K562 (cell line): ENCODE measurements at regions not wholly inside any gene's neighbourhood (a gene's known extent, or its start where the extent isn't known, plus 50 kb on each side); places are given as distances from the start of the nearest gene placed in this dataset.

ENCODE experiments used
- ATAC-seq: fragments of 200-7000 bp; cut with Tn5 transposase; 3 replicates; pipeline ENCODE4 v1.9.1; 2020; ENCODE audit warnings: moderate library complexity
- BruUV-seq: library from RNA; stranded (reverse); fragments of 400-500 nt; replicated peaks from 2 replicates; lab custom pipeline; 2021; lab: Mats Ljungman, UMichigan
- CTCF ChIA-PET: fragments of 300-600 bp; formaldehyde crosslinking; extraction: SDS; loops from one replicate; lab custom pipeline; 2021; ENCODE audit warnings: low intra/inter-chr PET ratio; lab: Yijun Ruan, JAX
- POLR2A ChIA-PET: fragments of 300-600, 350-650 bp; sonication (Branson Sonifier 250); formaldehyde crosslinking; extraction: SDS; loops from one replicate; lab custom pipeline; 2021; ENCODE audit warnings: antibody characterized with exemption, inconsistent platforms; lab: Yijun Ruan, JAX
- DNase-seq, 4 experiments: peaks; one replicate each; pipeline versions ENCODE4 v3.0.0 to v3.0.0-alpha.2; 2011 to 2018; ENCODE audit warnings: low spot score in 3 of 4, mixed read lengths in 3 of 4; ENCODE audit errors: extremely low read depth in 1 of 4
- FAIRE-seq: peaks from 2 replicates; lab custom pipeline; 2011; peaks lifted over from hg19 to GRCh38; lab: Jason Lieb, UNC
- H2AFZ ChIP-seq: 2 replicates; pipeline ENCODE4 v1.6.0; 2011; ENCODE audit warnings: low read depth, low read length, control low read depth, inconsistent platforms
- H3K27ac ChIP-seq: fragments of 200-600 bp; 3 replicates; pipeline ENCODE4 v1.8.0; 2011; ENCODE audit warnings: low read depth, mild to moderate bottlenecking, control low read depth, inconsistent platforms, low read length, moderate library complexity, mixed read lengths; ENCODE audit errors: extremely low read depth
- H3K27me3 ChIP-seq, 2 experiments: fragments of 300-600 bp in 1 of 2; 2 replicates in 1 of 2; 3 replicates in 1 of 2; pipeline versions ENCODE4 v1.6.0 to v1.8.0; 2011; ENCODE audit warnings: inconsistent platforms in 2 of 2, low read length in 2 of 2, mild to moderate bottlenecking in 1 of 2, mixed read lengths in 1 of 2, moderate library complexity in 1 of 2; ENCODE audit not compliant: control insufficient read depth in 2 of 2, insufficient read depth in 2 of 2
- H3K36me3 ChIP-seq: fragments of 300-600 bp; 3 replicates; pipeline ENCODE4 v1.8.0; 2011; ENCODE audit warnings: mild to moderate bottlenecking, low read length, inconsistent platforms; ENCODE audit not compliant: control insufficient read depth, insufficient read depth
- H3K4me1 ChIP-seq, 2 experiments: fragments of 200-600 bp in 1 of 2; replicated peaks in 1 of 2; 2 replicates in 1 of 2; 3 replicates in 1 of 2; pipeline versions ENCODE4 v1.5.1 to v1.8.0; 2011; ENCODE audit warnings: inconsistent platforms in 2 of 2, low read length in 2 of 2, mild to moderate bottlenecking in 1 of 2, mixed read lengths in 1 of 2, moderate library complexity in 1 of 2; ENCODE audit not compliant: control insufficient read depth in 2 of 2, insufficient read depth in 2 of 2
- H3K4me2 ChIP-seq: 2 replicates; pipeline ENCODE4 v1.6.1; 2011; ENCODE audit warnings: low read length, control low read depth, inconsistent platforms, mixed read lengths; ENCODE audit not compliant: insufficient read depth
- H3K4me3 ChIP-seq: fragments of 200-600 bp; sonication (generic), shearing (Covaris generic); 2 replicates; pipeline ENCODE4 v1.5.1; 2016; ENCODE audit warnings: control low read depth, inconsistent platforms
- H3K79me2 ChIP-seq: fragments of 200-600 bp; 3 replicates; pipeline ENCODE4 v1.8.0; 2011; ENCODE audit warnings: low read length, inconsistent platforms; ENCODE audit not compliant: control insufficient read depth, insufficient read depth
- H3K9ac ChIP-seq, 2 experiments: 2 replicates each; pipeline versions ENCODE4 v1.6.0 to v1.6.1; 2011; ENCODE audit warnings: low read depth in 2 of 2, low read length in 2 of 2, control low read depth in 1 of 2, inconsistent platforms in 1 of 2, mild to moderate bottlenecking in 1 of 2, mixed read lengths in 1 of 2; ENCODE audit not compliant: insufficient read depth in 1 of 2
- H3K9me1 ChIP-seq: one replicate; pipeline ENCODE4 v1.6.0; 2011; ENCODE audit warnings: inconsistent platforms, mild to moderate bottlenecking, low read length, moderate library complexity; ENCODE audit not compliant: control insufficient read depth, insufficient read depth
- H3K9me3 ChIP-seq: replicated peaks from 2 replicates; pipeline ENCODE4 v1.5.1; 2011; ENCODE audit warnings: low read depth, low read length, inconsistent platforms; ENCODE audit not compliant: control insufficient read depth, insufficient read depth
- H4K20me1 ChIP-seq: replicated peaks from 2 replicates; pipeline ENCODE4 v1.6.1; 2011; ENCODE audit warnings: low read length, inconsistent platforms, mixed read lengths; ENCODE audit not compliant: control insufficient read depth, insufficient read depth
- BMI1 ChIP-seq: fragments of 150-350 bp; IDR thresholded peaks from 2 replicates; pipeline ENCODE4 v1.6.1; 2014; ENCODE audit warnings: low read length
- CBFA2T2 ChIP-seq: fragments of 450-650 bp; conservative IDR thresholded peaks from 2 replicates; pipeline ENCODE4 v1.6.1; 2017; ENCODE audit warnings: mild to moderate bottlenecking
- CBX5 ChIP-seq: IDR thresholded peaks from 2 replicates; pipeline ENCODE4 v1.6.1; 2014; ENCODE audit warnings: low read depth, borderline replicate concordance
- CEBPB ChIP-seq: fragments of 450-650 bp; IDR thresholded peaks from 2 replicates; pipeline ENCODE4 v1.6.1; 2016; ENCODE audit warnings: missing genetic modification characterization, missing compliant biosample characterization
- EP400 ChIP-seq: fragments of 450-650 bp; IDR thresholded peaks from 2 replicates; pipeline ENCODE4 v1.6.1; 2017; ENCODE audit warnings: antibody characterized with exemption, mild to moderate bottlenecking, moderate library complexity
- KLF13 ChIP-seq: fragments of 450-650 bp; IDR thresholded peaks from 2 replicates; pipeline ENCODE4 v1.6.1; 2016; ENCODE audit warnings: missing genetic modification characterization, low read depth, mild to moderate bottlenecking, missing compliant biosample characterization, moderate library complexity, borderline replicate concordance
- KLF6 ChIP-seq: fragments of 250-450 bp; sonication (Bioruptor Pico); IDR thresholded peaks from 2 replicates; pipeline ENCODE4 v1.4.0; 2020; ENCODE audit warnings: mild to moderate bottlenecking, moderate library complexity, borderline replicate concordance
- MCM2 ChIP-seq: fragments of 450-650 bp; IDR thresholded peaks from 2 replicates; pipeline ENCODE4 v1.6.1; 2017; ENCODE audit warnings: low read depth, mild to moderate bottlenecking
- MYC ChIP-seq, 2 experiments: fragments of 250-450 bp in 1 of 2; sonication (Bioruptor Pico) in 1 of 2; IDR thresholded peaks; 2 replicates each; pipeline versions ENCODE4 v1.5.1 to v1.6.1; 2012 to 2021; ENCODE audit warnings: low read depth in 2 of 2, borderline replicate concordance in 1 of 2, improper control_type of control experiment in 1 of 2, low read length in 1 of 2, mild to moderate bottlenecking in 1 of 2, moderate library complexity in 1 of 2
- PPARD ChIP-seq: fragments of 250-450 bp; sonication (Bioruptor Pico); IDR thresholded peaks from 2 replicates; pipeline ENCODE4 v1.8.0; 2022; ENCODE audit warnings: inconsistent platforms, mild to moderate bottlenecking, moderate library complexity
- RFX1 ChIP-seq: fragments of 450-650 bp; IDR thresholded peaks from 2 replicates; pipeline ENCODE4 v1.6.1; 2016; ENCODE audit warnings: mild to moderate bottlenecking, moderate library complexity
- SNIP1 ChIP-seq: fragments of 450-650 bp; IDR thresholded peaks from 2 replicates; pipeline ENCODE4 v1.7.1; 2017; ENCODE audit warnings: low read depth, mild to moderate bottlenecking
- ZC3H8 ChIP-seq: fragments of 450-650 bp; IDR thresholded peaks from 2 replicates; pipeline ENCODE4 v1.6.1; 2017
- ZNF124 ChIP-seq: sonication (generic); formaldehyde crosslinking; IDR thresholded peaks from 2 replicates; pipeline ENCODE4 v1.8.1; 2022; ENCODE audit warnings: missing genetic modification reagents
- ZNF174 ChIP-seq: fragments of 250-450 bp; sonication (Bioruptor Pico); IDR thresholded peaks from 2 replicates; pipeline ENCODE4 v1.4.0; 2020; ENCODE audit warnings: mild to moderate bottlenecking
- ZNF316 ChIP-seq: fragments of 450-650 bp; IDR thresholded peaks from 2 replicates; pipeline ENCODE4 v1.6.1; 2016
- WGBS: fragments of 100-300 bp; shearing (Covaris generic); methylation state at CpG from one replicate; pipeline ENCODE4 v1.1.6; 2016; ENCODE audit warnings: low coverage, mixed read lengths; ENCODE audit not compliant: insufficient coverage; ENCODE audit errors: missing lambda C conversion rate; 5-methylcytosine and 5-hydroxymethylcytosine counted together
- in situ Hi-C: fragments of 300-500 bp; cut with MboI; formaldehyde crosslinking; loops from 4 replicates; pipeline ENCODE4 v1.15.0; 2018; ENCODE audit warnings: inconsistent platforms, mixed read lengths
- intact Hi-C: fragments of 100-400 bp; cut with micrococcal nuclease; formaldehyde crosslinking; loops from 2 replicates; pipeline ENCODE4 v1.14.2; 2022
- TF ChIP-seq, protein P1 (sequence below): fragments of 250-450 bp; sonication (Bioruptor Pico); IDR thresholded peaks from 2 replicates; pipeline ENCODE4 v1.4.0; 2020; ENCODE audit warnings: borderline replicate concordance
- TF ChIP-seq, protein P2 (sequence below): sonication (generic); formaldehyde crosslinking; IDR thresholded peaks from 2 replicates; pipeline ENCODE4 v1.9.0; 2022; ENCODE audit warnings: mild to moderate bottlenecking, missing genetic modification reagents
- TF ChIP-seq, protein P3 (sequence below): fragments of 450-650 bp; IDR thresholded peaks from 2 replicates; pipeline ENCODE4 v1.6.1; 2016; ENCODE audit warnings: mild to moderate bottlenecking

DNA sequence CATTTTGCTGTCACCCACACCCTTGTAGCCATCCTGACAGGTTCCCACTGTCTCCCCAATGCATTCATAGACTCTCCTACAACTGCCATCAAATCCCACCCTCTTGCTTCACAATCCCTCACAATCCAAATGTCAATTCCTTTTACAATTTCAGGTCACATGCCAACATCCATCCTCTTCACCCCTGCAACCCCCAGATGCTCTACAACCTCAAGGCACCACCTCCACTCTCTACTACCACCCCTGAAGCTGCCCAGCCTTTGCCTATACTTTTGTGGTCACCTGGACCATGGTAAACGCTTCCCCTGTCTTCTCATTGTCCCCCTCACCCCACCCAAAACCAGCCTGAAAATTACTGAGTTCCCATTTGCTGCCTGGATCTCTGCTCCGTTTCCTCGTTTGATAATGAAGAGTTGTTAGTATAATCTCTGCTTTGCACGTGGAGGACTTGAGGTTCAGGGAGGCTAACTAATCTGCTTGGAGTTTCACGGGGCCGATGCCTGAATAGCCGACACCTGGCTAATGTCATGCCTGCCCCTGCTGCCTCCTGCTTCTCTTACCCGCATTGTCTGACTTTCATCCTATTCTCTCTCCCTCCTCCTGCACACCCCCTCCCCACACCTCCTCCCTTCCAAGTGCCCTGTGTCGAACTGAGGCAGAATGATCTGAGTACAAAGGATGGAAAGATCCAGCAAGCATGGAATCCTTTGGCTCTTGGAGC lies 82.4 kb upstream of the TOX2 start:
- Histone ChIP-seq H3K4me3 (no peak overlapping the region), H3K9me3 (no peaks in the 10 kb centered on the region), H3K27me3 (peaks cover 4 to 22% of the 10 kb centered on the region in 2 experiments), H3K27ac (no peak overlapping the region), H4K20me1 (no peaks in the 10 kb centered on the region), H3K9ac (no peak overlapping the region), H3K79me2 (no peaks in the 10 kb centered on the region), H2AFZ (no peak overlapping the region), H3K36me3 (no peaks in the 10 kb centered on the region), H3K4me1 (no peaks in the 10 kb centered on the region), H3K9me1 (no peaks in the 10 kb centered on the region), H3K4me2 (no peak overlapping the region)
- TF ChIP-seq ZNF124 (CRISPR knock-in tag) (no peak), CEBPB (no peak), CBFA2T2 (no peak), EP400 (no peak), MYC (IDR thresholded peaks at IDR 0.05; ENCODE audit: low read depth, low read length) (no peak), MYC (CRISPR knock-in tag; IDR thresholded peaks at IDR 0.05; ENCODE audit: borderline replicate concordance, low read depth) (no peak), CBX5 (no peak), KLF13 (no peak), KLF6 (no peak), RFX1 (no peak), MCM2 (no peak), ZNF174 (CRISPR knock-in tag) (no peak), PPARD (no peak), ZC3H8 (no peak), ZNF316 (no peak), BMI1 (no peak), SNIP1 (no peak)
- TF ChIP-seq, protein P1, sequence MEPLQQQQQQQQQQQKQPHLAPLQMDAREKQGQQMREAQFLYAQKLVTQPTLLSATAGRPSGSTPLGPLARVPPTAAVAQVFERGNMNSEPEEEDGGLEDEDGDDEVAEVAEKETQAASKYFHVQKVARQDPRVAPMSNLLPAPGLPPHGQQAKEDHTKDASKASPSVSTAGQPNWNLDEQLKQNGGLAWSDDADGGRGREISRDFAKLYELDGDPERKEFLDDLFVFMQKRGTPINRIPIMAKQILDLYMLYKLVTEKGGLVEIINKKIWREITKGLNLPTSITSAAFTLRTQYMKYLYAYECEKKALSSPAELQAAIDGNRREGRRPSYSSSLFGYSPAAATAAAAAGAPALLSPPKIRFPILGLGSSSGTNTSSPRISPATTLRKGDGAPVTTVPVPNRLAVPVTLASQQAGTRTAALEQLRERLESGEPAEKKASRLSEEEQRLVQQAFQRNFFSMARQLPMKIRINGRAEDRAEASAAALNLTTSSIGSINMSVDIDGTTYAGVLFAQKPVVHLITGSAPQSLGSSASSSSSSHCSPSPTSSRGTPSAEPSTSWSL, result no peak
- TF ChIP-seq, protein P2, sequence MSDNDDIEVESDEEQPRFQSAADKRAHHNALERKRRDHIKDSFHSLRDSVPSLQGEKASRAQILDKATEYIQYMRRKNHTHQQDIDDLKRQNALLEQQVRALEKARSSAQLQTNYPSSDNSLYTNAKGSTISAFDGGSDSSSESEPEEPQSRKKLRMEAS (CRISPR knock-in tag), result no peak
- TF ChIP-seq, protein P3, sequence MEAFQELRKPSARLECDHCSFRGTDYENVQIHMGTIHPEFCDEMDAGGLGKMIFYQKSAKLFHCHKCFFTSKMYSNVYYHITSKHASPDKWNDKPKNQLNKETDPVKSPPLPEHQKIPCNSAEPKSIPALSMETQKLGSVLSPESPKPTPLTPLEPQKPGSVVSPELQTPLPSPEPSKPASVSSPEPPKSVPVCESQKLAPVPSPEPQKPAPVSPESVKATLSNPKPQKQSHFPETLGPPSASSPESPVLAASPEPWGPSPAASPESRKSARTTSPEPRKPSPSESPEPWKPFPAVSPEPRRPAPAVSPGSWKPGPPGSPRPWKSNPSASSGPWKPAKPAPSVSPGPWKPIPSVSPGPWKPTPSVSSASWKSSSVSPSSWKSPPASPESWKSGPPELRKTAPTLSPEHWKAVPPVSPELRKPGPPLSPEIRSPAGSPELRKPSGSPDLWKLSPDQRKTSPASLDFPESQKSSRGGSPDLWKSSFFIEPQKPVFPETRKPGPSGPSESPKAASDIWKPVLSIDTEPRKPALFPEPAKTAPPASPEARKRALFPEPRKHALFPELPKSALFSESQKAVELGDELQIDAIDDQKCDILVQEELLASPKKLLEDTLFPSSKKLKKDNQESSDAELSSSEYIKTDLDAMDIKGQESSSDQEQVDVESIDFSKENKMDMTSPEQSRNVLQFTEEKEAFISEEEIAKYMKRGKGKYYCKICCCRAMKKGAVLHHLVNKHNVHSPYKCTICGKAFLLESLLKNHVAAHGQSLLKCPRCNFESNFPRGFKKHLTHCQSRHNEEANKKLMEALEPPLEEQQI, result no peak
- BruUV-seq, result no TSS peak
- ATAC-seq (no peak), DNase-seq (no peak), FAIRE-seq (no peak)
- intact Hi-C loops, result no loop called here
- ChIA-PET POLR2A (no interaction called here), CTCF (no interaction called here)
- WGBS, result 5% methylated on average over 9 of the region's 9 CpGs
- in situ Hi-C loops, result no loop called here
